ENCODE measurements at regions not wholly inside any gene's neighbourhood (a gene's known extent, or its start where the extent isn't known, plus 50 kb on each side); places are given as distances from the start of the nearest gene placed in this dataset.
"Not testable (repeated sequence)": the region's sequence is repeated elsewhere in the genome, so short reads cannot be mapped to it uniquely, and the experiment has no call there.

- not testable (repeated sequence) for DNase-seq (ENCODE audit: low read depth in 2 of 2)
Measured at GRCh38 chr15:84094720-84095119, 140.9 kb upstream of the GOLGA6L4 start.

GRCh38 chr15:84097053-84097452, 138.5 kb upstream of the GOLGA6L4 start:
- not testable (repeated sequence) for DNase-seq (ENCODE audit: low read depth in 2 of 2)

GRCh38 chr15:84098604-84099003, 137.0 kb upstream of the GOLGA6L4 start:
- DNase-seq (ENCODE audit: low read depth in 2 of 2), result no peak

GRCh38 chr15:84099181-84099580, 136.4 kb upstream of the GOLGA6L4 start:
- DNase-seq (ENCODE audit: low read depth in 2 of 2), result no peak

GRCh38 chr15:84103345-84103744, 132.2 kb upstream of the GOLGA6L4 start:
- DNase-seq (ENCODE audit: low read depth in 2 of 2), result no peak

- DNase-seq (ENCODE audit: low read depth in 2 of 2), result no peak
Measured at GRCh38 chr15:84104853-84105252, 130.7 kb upstream of the GOLGA6L4 start.

GRCh38 chr15:84108728-84109127, 126.8 kb upstream of the GOLGA6L4 start:
- DNase-seq (ENCODE audit: low read depth in 2 of 2), result no peak

GRCh38 chr15:84111575-84111974, 124.0 kb upstream of the GOLGA6L4 start:
- no peak for DNase-seq (ENCODE audit: low read depth in 2 of 2)

- no peak for DNase-seq (ENCODE audit: low read depth in 2 of 2)
Measured at GRCh38 chr15:84112025-84112424, 123.5 kb upstream of the GOLGA6L4 start.

GRCh38 chr15:84113919-84114318, 121.7 kb upstream of the GOLGA6L4 start:
- no peak for DNase-seq (ENCODE audit: low read depth in 2 of 2)

- DNase-seq (ENCODE audit: low read depth in 2 of 2), result not testable (repeated sequence)
Measured at GRCh38 chr15:84114680-84115079, 120.9 kb upstream of the GOLGA6L4 start.

GRCh38 chr15:84119351-84119750, 116.2 kb upstream of the GOLGA6L4 start:
- DNase-seq (ENCODE audit: low read depth in 2 of 2), result not testable (repeated sequence)

GRCh38 chr15:84120903-84121302, 114.7 kb upstream of the GOLGA6L4 start:
- DNase-seq (ENCODE audit: low read depth in 2 of 2), result not testable (repeated sequence)

- not testable (repeated sequence) for DNase-seq (ENCODE audit: low read depth in 2 of 2)
Measured at GRCh38 chr15:84128706-84129105, 106.9 kb upstream of the GOLGA6L4 start.

- not testable (repeated sequence) for DNase-seq (ENCODE audit: low read depth in 2 of 2)
Measured at GRCh38 chr15:84130098-84130831, 105.3 kb upstream of the GOLGA6L4 start.

- DNase-seq (ENCODE audit: low read depth in 2 of 2), result not testable (repeated sequence)
Measured at GRCh38 chr15:84135931-84136456, 99.6 kb upstream of the GOLGA6L4 start.

GRCh38 chr15:84142888-84143337, 92.7 kb upstream of the GOLGA6L4 start:
- DNase-seq (ENCODE audit: low read depth in 2 of 2), result peak; percentile 53 to 54

- no peak for DNase-seq (ENCODE audit: low read depth in 2 of 2)
Measured at GRCh38 chr15:84143753-84144314, 91.7 kb upstream of the GOLGA6L4 start.

GRCh38 chr15:84144946-84145345, 90.6 kb upstream of the GOLGA6L4 start:
- not testable (repeated sequence) for DNase-seq (ENCODE audit: low read depth in 2 of 2)

- not testable (repeated sequence) for DNase-seq (ENCODE audit: low read depth in 2 of 2)
Measured at GRCh38 chr15:84146299-84146698, 89.3 kb upstream of the GOLGA6L4 start.

- DNase-seq (ENCODE audit: low read depth in 2 of 2), result not testable (repeated sequence)
Measured at GRCh38 chr15:84147307-84147706, 88.3 kb upstream of the GOLGA6L4 start.

GRCh38 chr15:84151205-84151931, 84.2 kb upstream of the GOLGA6L4 start:
- DNase-seq (ENCODE audit: low read depth in 2 of 2), result no peak
